ENCODE measurements at regions not wholly inside any gene's neighbourhood (a gene's known extent, or its start where the extent isn't known, plus 50 kb on each side); places are given as distances from the start of the nearest gene placed in this dataset.

DNA sequence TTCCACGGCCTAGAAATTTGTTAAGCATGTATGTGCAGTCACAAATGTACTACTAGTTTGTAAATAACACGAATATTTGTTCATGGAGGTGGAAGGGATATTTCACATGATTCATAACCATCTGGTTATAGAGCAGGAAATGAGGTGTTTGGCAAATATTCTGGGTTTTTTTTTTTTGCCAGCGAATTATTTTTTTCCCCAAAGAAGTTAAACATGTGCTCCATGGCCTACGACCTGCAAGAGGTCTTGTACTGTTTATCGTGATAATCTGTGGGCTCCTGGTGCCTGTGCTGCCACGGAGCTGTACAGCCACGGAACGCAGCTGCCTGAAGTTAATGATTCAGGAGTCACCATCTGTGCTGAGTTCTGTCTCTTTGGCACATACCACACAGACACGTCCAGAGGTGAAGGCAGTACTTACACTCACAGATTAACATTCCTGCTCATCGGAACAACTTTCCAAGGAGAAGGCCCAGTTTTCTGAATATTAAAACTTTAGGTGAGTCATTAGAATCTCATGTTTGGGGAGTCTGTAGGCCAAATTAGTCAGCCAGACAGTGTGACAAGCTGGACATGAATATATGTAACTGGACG is 156.3 kb downstream of the TMX1 start:
- no peak for DNase-seq (ENCODE audit: low read depth)

DNA sequence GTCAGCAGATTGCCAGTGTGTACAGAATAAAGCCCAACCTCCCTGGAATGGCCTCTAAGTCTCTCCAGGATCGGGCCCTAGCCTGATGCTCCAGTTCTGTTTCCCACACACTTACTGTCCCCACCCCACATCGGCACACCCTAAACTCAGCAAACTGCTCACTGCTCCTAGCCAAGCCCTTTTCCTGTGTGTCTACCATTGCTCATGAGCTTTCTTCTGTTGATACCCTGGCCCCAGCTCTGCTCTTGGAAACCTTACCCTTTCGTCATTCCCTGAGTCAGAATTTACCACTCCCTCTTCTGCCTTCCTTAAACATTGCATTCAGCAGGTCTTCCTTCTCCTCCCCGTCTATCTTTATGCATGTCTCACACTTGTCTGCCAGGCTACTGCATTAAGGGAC is 158.9 kb downstream of the TMX1 start:
- DNase-seq (ENCODE audit: low read depth): no peak

- DNase-seq (ENCODE audit: low read depth): no peak
Measured at GRCh38 chr14:51400139-51400538, 160.1 kb downstream of the TMX1 start.

GRCh38 chr14:51401272-51401671 is 161.2 kb downstream of the TMX1 start:
- no peak for DNase-seq (ENCODE audit: low read depth)

GRCh38 chr14:51401756-51402155 is 161.7 kb downstream of the TMX1 start:
- no peak for DNase-seq (ENCODE audit: low read depth)

- DNase-seq (ENCODE audit: low read depth): no peak
Measured at GRCh38 chr14:51410897-51411296, 170.8 kb downstream of the TMX1 start.

DNA sequence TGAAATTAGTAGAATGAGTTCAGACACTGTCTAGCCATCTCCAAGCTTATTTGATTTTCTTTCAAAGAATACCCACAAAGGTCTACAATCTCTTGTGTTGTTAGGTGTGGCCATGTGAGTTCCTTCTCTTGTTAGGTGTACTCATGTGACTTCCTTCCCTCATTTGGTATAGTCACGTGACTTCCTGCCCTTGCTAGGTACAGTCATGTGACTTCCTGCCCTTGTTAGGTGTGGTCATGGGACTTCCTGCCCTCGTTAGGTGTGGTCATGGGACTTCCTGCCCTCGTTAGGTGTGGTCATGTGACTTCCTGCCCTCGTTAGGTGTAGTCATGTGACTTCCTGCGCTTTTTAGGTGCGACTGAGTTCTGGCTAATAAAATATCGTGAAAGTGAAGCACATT is 179.6 kb downstream of the TMX1 start:
- no peak for DNase-seq (ENCODE audit: low read depth)

GRCh38 chr14:51422704-51423103 is 182.7 kb downstream of the TMX1 start:
- no peak for DNase-seq (ENCODE audit: low read depth)

DNA sequence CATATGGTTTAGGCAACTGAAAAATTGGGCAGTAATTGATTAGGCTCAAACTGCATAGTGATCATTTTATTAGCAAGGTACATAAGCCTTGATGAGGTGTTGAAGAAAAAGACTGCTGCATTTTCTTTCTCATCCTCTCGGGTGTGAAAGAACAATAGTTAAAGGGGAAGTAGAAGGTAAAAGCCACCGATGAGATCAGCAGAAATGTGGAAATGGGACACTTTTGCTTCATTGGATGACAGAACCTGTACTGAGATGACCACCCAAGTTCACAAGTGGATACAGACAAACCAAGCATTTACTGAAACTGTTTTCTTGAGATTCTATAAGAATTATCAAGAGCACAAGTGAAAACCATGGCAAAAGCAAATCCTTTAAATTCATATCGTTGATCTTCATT is 184.0 kb downstream of the TMX1 start:
- no peak for DNase-seq (ENCODE audit: low read depth)

GRCh38 chr14:51424561-51425251 is 184.7 kb downstream of the TMX1 start:
- DNase-seq (ENCODE audit: low read depth): peak; percentile 61

DNA sequence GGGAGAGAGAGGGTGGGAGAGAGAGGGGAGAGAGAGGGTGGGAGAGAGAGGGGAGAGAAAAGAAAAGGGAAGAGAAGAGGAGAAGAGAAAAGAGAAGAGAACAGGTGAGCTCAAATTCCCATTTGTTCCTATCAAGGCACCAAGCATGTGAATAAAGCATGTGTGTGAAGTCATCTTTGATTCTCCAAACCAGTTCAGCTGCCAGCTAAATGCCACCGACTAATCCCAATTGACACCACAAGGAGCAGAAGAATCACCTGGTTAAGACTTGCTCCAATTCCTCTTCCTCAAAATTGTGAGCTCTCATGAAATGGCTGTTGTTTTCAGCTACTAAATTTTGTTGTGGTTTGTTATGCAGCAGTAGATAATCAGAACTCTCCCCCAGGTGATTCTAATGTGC is 188.9 kb downstream of the TMX1 start:
- DNase-seq (ENCODE audit: low read depth): no peak

DNA sequence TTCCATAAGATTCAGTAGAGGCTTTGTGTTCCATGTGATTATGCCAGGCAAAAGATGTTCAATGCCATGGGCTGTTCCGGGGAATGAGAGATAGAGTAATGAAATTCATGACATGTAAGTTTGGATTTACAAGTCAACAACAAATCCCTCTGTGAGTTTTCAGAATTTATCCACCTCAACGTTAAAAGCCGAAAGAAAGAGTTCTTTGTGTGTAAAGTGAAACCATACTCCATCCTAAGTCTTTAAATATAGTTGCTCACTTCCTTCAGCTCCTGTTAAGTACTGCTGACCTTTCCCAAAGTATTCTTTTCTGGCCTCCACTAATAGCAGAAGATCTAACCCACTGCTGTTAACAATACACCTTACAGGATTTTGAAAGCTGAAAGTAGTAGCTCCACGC is 190.0 kb downstream of the TMX1 start:
- DNase-seq (ENCODE audit: low read depth): no peak

DNA sequence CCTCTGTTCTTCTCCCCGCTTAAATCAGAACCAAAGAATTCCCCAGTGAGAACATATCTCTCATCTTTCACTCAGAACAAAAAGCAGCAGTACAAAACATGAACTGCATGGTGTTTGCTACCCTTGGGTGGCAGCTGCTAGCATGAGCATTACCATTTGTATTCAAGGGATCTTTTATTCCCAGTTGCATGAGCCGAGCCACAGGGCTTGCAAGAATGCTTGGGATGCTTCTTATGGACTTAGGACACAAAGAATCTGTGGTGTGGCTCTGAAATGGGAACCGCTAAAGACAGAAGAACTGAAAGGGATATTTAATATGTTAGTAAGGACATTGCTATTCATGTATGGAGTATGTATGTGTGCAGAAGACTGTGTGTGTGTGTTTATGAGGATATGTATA is 190.6 kb downstream of the TMX1 start:
- DNase-seq (ENCODE audit: low read depth): no peak

DNA sequence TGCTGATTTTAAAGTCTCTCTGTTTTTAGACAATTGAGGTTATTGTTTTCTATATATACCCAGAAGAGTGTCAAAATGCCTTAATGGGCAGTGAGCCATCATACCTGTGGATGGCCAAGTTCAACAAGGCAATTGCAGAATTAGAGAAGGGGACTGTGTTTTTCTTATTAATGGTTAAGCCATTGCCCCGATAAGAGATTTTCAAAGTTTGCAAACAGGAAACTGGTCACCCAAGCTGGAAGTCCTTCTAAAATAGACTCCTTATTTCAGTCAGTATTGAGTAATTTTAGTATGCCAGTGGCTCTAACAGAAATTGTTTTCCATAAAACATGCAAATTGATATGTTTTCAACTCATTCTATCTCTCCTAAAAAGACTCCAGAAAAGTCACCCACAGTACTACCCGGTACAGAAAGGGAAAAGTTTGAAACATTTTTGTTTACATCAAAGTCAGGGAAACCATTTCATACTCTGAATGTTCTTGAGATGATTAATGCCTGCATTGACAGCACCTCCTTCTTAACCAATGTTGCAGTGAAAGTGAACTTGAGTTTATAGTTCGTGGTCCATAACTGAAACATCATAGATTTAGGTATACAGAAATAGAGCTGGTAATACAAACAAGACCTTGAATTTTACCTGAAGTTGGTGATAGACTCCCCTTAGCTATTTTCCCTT is 191.1 kb downstream of the TMX1 start:
- DNase-seq (ENCODE audit: low read depth): no peak

DNA sequence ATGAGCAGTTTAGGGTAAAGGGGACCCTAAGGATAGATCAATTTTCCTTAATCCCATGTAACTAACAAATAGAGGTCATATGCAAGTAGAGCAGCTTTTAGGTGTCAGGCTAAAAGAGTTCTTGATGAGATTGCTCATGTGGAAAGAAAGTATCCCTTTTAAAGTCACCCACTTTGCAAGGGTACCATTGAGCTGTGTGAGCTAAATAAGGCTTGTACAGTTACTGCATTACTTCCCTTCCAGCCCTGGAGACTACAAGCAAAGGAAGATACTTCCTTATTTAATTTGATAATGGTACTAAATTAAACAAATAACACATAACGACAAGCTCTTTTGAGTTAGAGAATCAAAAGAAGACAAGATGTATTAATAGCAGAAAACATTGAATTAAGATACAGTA is 191.7 kb downstream of the TMX1 start:
- DNase-seq (ENCODE audit: low read depth): no peak

DNA sequence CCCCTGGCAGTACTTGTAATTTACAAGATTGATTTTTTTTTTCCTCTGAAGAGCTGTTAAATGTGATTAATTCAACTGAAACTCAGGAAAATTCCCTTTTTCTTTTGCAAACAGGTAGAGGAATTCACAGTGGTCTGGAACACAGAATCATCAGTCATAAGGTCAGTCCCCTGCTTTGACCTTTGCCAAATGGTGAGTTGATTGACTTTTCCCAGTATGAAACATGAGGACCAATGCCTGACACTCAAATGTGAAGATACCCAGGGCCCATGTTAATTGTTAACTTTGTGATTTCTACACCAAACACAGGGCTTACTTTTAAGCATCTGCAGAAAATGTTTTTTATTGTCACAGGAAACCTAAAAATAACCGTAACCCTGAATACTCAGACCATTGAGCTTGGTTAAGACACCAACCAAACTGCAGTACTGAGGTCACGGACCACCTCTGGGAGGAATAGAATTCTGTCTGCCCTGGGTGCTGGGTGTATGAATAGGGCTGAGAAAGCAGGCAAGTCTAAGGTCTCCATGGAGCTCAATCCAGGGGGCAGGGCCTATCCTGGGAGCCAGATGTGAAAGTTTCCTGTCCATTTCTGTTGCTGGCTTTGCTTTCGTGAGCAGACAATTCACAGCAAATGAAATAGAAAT is 192.4 kb downstream of the TMX1 start:
- DNase-seq (ENCODE audit: low read depth): no peak

DNA sequence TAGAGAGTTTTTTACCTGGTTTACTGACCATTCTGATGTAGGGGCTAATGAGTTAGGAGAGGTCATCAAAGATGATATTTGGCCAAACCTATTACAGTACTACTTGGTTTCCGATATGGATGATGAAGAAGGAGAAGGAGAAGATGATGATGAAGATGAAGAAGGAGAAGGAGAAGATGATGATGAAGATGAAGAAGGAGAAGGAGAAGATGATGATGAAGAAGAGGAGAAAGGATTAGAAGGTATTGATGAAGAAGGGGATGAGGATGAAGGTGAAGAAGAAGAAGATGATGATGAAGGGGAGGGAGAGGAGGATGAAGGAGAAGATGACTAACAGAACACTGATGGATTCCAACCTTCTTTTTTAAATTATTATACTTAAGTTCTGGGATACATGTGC is 196.6 kb downstream of the TMX1 start:
- no peak for DNase-seq (ENCODE audit: low read depth)

GRCh38 chr14:51439896-51440295 is 199.8 kb downstream of the TMX1 start:
- no peak for DNase-seq (ENCODE audit: low read depth)

GRCh38 chr14:51441001-51441400 is 201.0 kb downstream of the TMX1 start:
- no peak for DNase-seq (ENCODE audit: low read depth)

GRCh38 chr14:51442513-51443175 is 202.6 kb downstream of the TMX1 start:
- DNase-seq (ENCODE audit: low read depth): no peak

- no peak for DNase-seq (ENCODE audit: low read depth)
Measured at GRCh38 chr14:51443195-51444018, 203.4 kb downstream of the TMX1 start.
